ENCODE measurements at regions not wholly inside any gene's neighbourhood (a gene's known extent, or its start where the extent isn't known, plus 50 kb on each side); places are given as distances from the start of the nearest gene placed in this dataset.

DNA sequence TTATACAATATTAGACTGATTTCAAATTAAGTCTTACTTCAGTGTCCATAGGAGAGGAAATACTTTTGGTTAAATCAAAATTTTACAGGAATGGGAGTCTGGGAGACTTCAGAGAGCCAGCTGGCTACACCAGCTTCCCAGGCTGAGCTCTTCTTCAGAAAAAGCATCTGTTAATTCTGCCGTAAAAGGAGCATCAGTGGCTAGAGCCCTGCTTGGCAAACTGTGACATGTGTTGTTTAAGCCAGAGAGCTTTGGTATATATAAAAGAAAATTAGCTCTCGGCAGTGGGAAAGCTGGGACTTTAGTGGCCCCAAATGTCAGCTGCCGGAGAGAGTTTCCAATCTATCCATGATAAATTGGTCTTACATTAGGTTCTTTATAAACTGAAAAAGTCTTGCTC, 378.8 kb upstream of the TUSC1 start:
- no peak for TF ChIP-seq POLR2A (IDR thresholded peaks at IDR 0.05)
- TF ChIP-seq, protein P1, sequence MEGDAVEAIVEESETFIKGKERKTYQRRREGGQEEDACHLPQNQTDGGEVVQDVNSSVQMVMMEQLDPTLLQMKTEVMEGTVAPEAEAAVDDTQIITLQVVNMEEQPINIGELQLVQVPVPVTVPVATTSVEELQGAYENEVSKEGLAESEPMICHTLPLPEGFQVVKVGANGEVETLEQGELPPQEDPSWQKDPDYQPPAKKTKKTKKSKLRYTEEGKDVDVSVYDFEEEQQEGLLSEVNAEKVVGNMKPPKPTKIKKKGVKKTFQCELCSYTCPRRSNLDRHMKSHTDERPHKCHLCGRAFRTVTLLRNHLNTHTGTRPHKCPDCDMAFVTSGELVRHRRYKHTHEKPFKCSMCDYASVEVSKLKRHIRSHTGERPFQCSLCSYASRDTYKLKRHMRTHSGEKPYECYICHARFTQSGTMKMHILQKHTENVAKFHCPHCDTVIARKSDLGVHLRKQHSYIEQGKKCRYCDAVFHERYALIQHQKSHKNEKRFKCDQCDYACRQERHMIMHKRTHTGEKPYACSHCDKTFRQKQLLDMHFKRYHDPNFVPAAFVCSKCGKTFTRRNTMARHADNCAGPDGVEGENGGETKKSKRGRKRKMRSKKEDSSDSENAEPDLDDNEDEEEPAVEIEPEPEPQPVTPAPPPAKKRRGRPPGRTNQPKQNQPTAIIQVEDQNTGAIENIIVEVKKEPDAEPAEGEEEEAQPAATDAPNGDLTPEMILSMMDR (IDR thresholded peaks at IDR 0.05): no peak
- Histone ChIP-seq H3K4me3 (no peak overlapping the region), H3K27ac (no peak overlapping the region), H3K9me3 (no peaks in the 10 kb centered on the region), H3K4me1 (no peaks in the 10 kb centered on the region), H3K27me3 (no peaks in the 10 kb centered on the region), H3K36me3 (ENCODE audit: low read depth, missing control alignments) (no peaks in the 10 kb centered on the region)
- 62 to 64% methylated on average over 3 of the region's 3 CpGs for WGBS, 2 donors
- intact Hi-C loops (cut with DNase I; ENCODE audit: low total_unique reads): no loop called here
- no peak for DNase-seq

DNA sequence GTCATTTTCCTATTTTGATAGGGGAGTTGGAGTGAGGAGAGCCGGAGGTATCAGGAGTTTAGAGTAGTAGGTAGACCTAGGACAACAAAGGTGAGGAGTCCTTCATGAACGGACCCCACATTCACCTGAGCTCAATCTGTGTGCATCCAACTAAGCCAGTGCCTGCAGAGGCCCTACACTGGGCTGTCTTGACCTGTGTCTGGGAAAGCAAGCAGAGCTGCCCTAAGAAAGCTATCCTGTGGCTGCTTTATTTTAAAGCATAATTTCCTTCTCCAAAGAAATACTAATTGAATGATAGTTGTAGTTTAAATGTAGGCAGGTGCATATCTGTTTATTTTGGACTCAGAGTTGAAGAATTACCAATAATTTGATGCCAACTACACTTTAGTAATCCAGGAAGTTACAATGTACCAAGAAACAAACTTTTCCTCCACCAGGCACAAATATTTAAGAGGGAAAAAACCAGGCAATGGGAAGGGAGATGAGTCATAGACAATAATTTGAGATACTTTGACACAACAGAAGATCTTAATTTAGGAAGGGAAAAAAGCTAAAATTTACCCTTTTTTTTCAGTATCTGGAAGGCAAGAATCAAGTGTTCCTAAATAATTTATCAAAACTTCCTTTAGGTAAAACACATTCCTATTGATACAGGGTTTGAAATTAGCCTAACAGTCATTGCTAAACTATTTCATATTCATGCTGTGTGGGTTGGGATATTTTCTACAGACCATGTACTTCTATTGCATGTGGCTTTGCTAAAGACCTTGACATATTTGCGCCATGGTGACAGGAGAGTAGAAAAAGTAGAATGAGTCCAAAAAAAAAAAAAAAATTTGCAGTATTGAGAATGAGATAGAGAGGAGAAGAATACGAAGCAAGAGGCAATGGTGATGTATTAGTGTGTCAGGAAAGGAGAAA, 376.6 kb upstream of the TUSC1 start:
- intact Hi-C loops (cut with DNase I; ENCODE audit: low total_unique reads): no loop called here
- TF ChIP-seq, protein P1 (IDR thresholded peaks at IDR 0.05): no peak
- TF ChIP-seq POLR2A (IDR thresholded peaks at IDR 0.05): no peak
- Histone ChIP-seq H3K36me3 (ENCODE audit: low read depth, missing control alignments) (no peaks in the 10 kb centered on the region), H3K9me3 (no peaks in the 10 kb centered on the region), H3K27me3 (no peaks in the 10 kb centered on the region), H3K27ac (no peak overlapping the region), H3K4me1 (no peaks in the 10 kb centered on the region), H3K4me3 (no peak overlapping the region)
- WGBS, 2 donors: 80 to 89% methylated on average over 4 of the region's 4 CpGs
- no peak for DNase-seq

DNA sequence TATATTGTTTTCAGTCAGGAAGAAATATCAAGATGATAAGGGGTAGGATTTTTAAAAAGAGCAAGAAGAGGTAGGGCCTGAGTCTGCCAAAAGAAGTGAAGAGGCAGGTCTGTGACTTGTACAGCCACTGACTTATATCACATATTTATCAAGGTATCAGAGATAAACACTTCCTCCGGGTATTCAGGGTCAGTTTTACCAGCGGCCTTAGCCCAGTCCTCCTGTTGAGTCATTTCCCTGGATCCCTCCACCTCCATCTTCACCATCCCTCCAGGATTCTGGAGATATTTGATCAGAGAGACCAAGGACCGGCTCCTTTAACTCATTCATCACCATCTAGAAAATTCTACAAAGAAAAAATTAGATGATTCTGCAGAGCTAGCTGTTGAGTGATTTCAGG, 375.7 kb upstream of the TUSC1 start:
- Histone ChIP-seq H3K4me3 (no peak overlapping the region), H3K27ac (no peak overlapping the region), H3K27me3 (no peaks in the 10 kb centered on the region), H3K9me3 (no peaks in the 10 kb centered on the region), H3K36me3 (ENCODE audit: low read depth, missing control alignments) (no peaks in the 10 kb centered on the region), H3K4me1 (no peaks in the 10 kb centered on the region)
- TF ChIP-seq POLR2A (IDR thresholded peaks at IDR 0.05): no peak
- TF ChIP-seq, protein P1 (IDR thresholded peaks at IDR 0.05): no peak
- WGBS, 2 donors: 83 to 86% methylated on average over 3 of the region's 3 CpGs
- intact Hi-C loops (cut with DNase I; ENCODE audit: low total_unique reads): no loop called here
- no peak for DNase-seq

DNA sequence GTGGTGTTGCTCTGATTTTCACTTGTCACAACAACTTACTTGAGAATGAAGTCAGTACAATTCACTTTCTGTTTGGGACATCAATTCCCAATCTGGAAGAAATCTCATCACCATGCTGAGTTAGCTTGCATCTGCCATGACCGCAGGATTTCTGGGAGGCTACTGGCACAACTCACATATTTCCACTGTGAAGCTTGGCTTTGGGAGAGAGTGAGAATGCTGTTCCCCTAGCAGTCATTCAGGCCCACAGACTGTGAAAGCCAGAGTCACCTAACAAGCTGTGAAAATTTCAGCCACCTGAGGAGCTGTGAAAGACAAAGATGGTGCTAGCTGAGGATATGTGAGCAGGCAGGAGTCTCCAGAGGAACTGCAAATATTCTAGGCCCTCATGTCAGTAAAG, 365.2 kb upstream of the TUSC1 start:
- WGBS, 2 donors: 94% methylated on average over 1 of the region's 1 CpG; no CpG with 5 or more reads in 1 of the 2 donors
- DNase-seq: no peak
- intact Hi-C loops (cut with DNase I; ENCODE audit: low total_unique reads): no loop called here
- no peaks in the 10 kb centered on the region for H3K36me3 ChIP-seq (ENCODE audit: low read depth, missing control alignments)
- H3K4me3 ChIP-seq: no peak overlapping the region
- no peaks in the 10 kb centered on the region for H3K4me1 ChIP-seq
- no peaks in the 10 kb centered on the region for H3K27me3 ChIP-seq
- TF ChIP-seq, protein P1 (IDR thresholded peaks at IDR 0.05): no peak
- TF ChIP-seq POLR2A (IDR thresholded peaks at IDR 0.05): no peak
- no peaks in the 10 kb centered on the region for H3K9me3 ChIP-seq
- H3K27ac ChIP-seq: no peak overlapping the region

DNA sequence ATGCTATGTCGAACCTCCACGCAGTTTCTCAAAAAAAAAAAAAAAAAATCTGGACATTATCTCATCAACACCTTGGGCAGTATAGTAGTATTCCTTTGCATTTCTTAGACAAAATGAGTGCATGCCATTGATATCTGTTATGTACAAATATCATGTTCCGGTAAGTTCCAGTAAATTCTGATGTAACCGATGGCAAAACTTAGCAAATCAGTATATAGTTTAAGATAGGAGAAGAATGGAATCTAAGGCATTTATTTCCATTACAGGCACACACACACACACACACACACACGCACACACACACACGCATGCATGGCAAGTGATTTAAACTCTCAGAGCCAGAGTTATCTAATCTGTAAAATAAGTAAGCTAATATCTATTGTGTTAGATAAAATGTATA, 356.5 kb upstream of the TUSC1 start:
- H3K4me1 ChIP-seq: no peaks in the 10 kb centered on the region
- no peaks in the 10 kb centered on the region for H3K36me3 ChIP-seq (ENCODE audit: low read depth, missing control alignments)
- 76 to 80% methylated on average over 6 of the region's 6 CpGs for whole genome bisulfite sequencing, 2 donors
- intact Hi-C loops (cut with DNase I; ENCODE audit: low total_unique reads): no loop called here
- no peak for TF ChIP-seq POLR2A (IDR thresholded peaks at IDR 0.05)
- TF ChIP-seq, protein P1 (IDR thresholded peaks at IDR 0.05): no peak
- no peaks in the 10 kb centered on the region for H3K9me3 ChIP-seq
- DNase-seq: no peak
- no peaks in the 10 kb centered on the region for H3K27me3 ChIP-seq
- H3K27ac ChIP-seq: no peak overlapping the region
- no peak overlapping the region for H3K4me3 ChIP-seq

Measured in testis (tissue), 2 donors.